Left colon (tissue), 2 donors: ENCODE measurements at regions not wholly inside any gene's neighbourhood (a gene's known extent, or its start where the extent isn't known, plus 50 kb on each side); places are given as distances from the start of the nearest gene placed in this dataset.

Source experiments
- ATAC-seq: fragments of 200-7000 bp; cut with Tn5 transposase; one replicate; pipeline ENCODE4 v1.9.1; 2020; ENCODE audit warnings: mild to moderate bottlenecking, moderate library complexity
- DNase-seq, 2 donors: peaks; one replicate each; pipeline ENCODE4 v3.0.0-alpha.2; 2020
- intact Hi-C, 2 donors: fragments of 100-400 bp; cut with DNase I in 1 of 2; cut with micrococcal nuclease in 1 of 2; formaldehyde crosslinking; loops; one replicate each; pipeline versions ENCODE4 v1.11.2 to v1.14.0; 2022; cut with DNase I, micrococcal nuclease
- donor health status: DM: no; HTN: no; CAD: no.
- donor health status: DM: yes; HTN: yes; CAD: no.

DNA sequence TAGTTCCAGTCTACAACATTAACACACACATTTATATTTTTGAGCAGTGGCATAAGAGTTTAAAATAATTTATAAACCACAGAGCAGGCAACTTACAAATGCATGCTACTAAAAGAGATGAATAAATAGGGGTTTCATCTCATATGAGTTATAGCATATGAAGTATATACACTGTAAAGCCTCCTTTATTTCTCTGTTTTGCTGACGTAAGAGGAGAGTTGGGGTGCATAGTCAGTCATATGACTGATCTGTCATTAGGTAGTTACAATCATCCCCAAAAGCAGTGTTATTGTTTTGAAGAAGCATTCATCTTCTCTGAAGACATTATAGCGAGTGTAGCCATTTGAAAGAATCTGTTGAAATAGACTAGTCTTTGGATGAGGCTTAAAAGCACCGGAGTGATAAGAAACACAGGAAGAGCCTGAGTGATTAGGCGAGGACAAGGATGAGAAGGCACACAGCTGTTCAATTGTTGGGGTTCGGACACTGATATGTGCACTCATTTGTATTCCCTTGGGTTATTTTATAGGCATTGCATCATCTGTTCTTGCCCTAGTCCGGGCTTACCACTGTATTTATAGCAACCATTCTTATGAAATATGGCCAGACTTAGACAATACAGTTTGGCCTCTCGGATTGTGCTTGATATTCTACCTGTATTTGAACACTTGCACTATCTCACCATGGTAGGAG, 325.7 kb downstream of the SAMD5 start:
- no peak for ATAC-seq
- no peak for DNase-seq
- intact Hi-C loops: no loop called here

DNA sequence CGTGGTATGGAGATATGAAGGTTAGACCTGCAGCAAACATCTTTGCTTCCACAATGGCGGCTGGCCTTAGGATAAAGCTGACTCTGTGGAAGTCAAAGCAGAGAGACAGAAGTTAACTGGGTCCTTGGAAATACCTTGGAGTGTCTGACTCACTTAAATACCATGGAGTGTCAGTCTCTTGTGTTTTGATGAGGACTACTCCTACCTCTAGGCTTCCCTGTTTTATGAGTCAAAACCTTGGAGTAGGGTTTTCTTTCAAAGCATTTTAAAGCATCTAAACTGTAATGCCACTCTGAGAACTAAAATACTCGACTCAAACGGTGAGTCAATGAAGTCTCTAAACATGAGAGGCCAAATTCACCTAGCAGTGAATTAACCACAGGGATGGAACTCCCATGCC, 329.1 kb downstream of the SAMD5 start:
- DNase-seq (no peak), ATAC-seq (no peak)
- intact Hi-C loops: no loop called here

DNA sequence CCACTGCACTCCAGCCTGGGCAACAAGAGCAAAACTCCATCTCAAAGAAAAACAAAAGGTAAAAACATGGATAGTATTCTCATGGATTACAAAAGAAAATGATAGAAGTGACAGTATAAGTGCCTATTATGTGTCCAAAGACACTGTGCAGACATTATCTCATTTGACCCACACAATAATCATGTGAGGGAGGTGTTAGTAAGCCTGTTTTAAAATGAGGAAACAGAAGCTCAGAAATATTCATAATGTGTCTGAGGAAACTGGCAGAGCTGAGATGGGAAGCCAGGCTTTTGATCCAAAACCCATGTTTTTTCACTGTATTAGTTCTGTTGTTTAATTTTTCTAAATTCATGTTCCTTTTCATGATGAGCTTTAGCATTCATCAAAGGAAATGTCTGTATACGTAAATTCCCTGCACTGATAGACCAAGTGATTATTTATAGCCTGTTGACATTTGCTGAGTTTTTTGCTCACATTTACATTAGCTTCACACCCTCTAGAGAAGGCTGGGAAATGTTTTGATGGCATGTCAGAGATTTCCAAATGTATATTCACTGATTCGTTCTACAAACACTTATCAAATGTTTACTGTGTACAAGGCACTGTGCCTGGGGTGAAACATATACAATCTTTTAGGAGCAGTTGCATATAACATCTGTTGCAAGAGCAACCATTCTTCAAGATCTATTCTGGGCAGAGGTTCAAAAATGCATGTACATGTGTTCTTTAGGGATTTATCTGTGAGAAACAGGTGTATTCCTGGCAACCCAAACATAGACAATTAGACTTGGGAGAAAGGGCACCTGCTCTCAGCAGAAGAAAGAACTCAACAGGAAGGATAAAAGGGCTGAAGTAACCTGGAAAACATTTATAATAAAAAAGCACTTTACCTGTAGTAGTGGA, 331.5 kb downstream of the SAMD5 start:
- ATAC-seq (no peak), DNase-seq (no peak)
- intact Hi-C loops: no loop called here

DNA sequence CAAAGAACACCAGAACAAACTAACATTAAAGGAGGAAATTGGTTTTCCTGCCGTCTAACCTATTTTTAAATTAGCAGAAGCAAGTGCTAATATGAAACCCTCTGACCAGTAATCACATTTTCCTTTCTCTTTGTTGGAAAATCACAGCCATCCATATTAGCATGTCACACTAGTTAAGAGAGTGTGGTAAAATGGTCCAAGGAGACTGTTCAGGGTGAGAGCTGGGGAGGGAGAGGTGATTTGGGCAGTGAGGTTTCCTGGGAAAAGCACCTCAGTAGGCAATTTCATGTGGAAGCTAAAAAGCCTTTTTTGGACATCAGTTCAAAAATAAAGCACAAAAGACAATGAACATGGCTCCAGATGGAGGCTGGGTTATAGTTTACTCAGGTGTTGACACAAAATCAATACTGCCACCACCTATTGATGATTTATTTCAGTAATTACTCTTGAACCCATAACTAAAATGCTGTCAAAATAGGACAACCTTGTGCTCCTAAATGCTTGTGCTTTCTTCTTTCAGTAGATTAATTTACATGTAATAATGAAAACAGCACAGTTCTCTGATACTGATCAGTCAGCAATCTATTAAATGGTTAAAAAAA, 333.2 kb downstream of the SAMD5 start:
- intact Hi-C loops: no loop called here

DNA sequence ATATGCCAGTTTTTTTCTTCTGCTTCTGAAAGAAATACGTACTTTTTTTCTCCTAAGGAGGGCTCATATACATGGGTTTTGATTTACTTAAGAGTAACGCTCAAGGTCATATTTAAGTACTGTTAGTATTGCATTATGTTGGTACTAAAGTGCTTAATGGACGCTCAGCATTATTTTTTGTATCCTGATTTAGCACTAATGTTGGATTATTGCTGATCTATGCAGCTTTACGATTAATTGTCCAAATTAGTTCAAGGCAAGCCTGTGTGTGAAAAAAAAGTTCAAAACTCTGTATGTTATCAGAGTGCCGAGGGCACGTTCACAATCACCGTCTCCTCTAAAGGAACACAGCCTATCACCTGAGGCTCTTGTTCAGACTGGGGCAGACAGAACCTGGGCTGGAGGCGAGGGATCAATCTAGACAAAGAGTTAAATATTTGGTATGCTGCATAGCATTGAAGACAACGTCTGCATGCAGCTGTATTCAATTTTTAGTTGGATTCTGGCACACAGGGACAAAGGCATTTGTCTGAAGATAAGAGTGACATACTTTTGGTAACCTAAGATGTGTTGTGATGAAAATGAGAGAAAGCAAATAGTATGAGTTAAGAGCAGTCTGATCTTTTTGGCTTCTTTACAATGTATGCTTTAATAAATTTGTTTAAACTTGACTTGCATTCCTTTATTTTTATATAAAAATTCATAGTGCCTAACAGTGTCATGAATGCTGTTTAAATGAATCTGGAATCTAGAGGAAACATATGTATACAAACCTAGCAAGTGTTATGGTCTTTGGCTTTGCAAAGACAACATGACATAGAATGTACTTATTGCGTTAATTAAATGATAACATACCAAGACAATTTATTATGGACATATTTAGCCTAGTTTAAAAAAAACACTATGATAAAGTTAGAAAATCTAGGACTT, 341.2 kb downstream of the SAMD5 start:
- no peak for ATAC-seq
- DNase-seq: no peak
- intact Hi-C loops: no loop called here

More for the DNA sequence above, 333.2 kb downstream of the SAMD5 start:
- ATAC-seq: no peak
- no peak for DNase-seq

DNA sequence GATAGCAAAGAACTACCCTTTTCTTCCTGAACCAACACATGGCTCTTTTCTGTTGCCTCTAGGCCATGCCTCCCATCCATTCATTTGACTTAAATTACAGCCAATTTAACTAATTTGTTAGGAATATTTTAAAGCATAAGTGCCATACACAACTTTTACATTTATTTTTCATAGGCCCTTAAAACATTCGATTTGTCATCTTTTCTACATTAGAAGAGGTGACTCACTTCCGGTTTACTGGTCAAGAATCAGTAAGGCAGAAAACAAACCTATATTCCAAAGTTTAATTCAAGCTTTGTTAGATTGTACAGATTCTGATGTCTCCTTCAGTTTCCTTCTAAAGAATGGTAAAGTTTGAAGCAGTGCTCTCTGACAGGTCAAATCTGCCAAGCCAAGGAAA, 344.3 kb downstream of the SAMD5 start:
- DNase-seq (no peak), ATAC-seq (no peak)
- intact Hi-C loops: no loop called here

DNA sequence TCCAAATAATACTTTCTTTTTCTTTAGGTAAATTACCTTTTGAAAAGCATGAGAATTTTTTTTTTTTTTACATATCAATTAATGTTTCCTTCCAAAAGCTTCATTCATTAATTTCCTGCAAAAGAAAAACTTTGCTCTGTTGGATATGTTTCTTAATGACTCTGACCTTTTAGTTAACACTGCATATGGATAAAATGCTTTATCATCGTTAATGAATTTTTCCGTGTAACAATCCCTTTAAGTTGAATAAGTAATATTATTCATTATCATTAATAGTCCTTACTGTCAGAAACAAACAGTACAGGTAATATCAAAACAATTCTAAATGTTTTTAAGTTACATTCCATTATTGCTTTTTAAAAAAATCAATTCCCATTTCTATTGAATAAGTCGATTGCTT, 345.1 kb downstream of the SAMD5 start:
- DNase-seq: no peak
- intact Hi-C loops: no loop called here
- ATAC-seq: no peak

DNA sequence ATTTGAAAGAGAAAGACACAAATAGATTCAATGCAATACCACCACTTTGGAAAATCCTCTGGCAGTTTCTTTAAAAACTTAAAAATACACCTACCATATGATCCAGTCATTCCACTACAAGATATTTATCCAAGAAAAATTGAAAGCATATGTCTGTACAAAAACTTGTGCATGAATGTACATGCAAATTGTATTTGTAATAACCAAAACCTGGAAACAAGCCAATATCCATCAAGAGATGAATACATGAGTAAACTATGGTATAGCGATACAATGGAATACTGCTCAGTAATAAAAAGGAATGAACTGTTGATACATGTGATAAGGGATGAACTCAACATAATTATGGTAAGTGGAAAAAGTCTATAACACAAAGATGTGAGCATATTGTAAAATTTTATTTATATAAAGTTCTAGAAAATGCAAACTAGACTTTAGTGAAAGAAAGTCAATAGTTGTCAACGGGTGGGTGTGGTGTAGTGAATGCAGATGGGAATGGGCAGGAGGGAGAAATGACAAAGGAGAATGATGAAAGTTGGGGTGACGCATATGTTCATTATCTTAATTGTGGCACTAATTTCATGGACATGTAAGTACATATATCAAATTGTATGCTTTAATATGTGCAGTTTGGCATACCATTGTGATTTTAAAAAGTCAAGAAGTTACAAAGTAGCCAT, 347.5 kb downstream of the SAMD5 start:
- ATAC-seq (peak; percentile 31), DNase-seq (no peak)
- intact Hi-C loops: no loop called here

DNA sequence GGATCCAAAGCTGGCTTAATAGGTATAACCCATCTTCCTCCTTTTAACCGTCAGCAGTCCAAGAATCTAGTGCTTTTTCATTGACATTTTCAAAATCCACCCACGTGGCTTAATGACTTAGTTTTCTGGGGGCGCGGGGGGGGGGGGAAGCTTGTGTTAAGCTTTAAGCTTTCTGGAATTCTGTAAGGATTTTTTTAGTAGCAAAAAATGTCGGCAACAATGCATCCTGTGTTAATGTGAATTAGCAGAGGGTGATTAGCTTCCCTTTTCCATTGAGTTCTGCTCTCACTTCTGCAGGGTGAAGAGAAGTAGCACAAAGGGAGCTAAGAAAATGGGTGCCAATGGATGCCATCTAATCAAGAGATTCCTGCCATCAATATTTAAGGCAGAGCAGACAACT, 348.2 kb downstream of the SAMD5 start:
- intact Hi-C loops: no loop called here
- no peak for ATAC-seq

DNA sequence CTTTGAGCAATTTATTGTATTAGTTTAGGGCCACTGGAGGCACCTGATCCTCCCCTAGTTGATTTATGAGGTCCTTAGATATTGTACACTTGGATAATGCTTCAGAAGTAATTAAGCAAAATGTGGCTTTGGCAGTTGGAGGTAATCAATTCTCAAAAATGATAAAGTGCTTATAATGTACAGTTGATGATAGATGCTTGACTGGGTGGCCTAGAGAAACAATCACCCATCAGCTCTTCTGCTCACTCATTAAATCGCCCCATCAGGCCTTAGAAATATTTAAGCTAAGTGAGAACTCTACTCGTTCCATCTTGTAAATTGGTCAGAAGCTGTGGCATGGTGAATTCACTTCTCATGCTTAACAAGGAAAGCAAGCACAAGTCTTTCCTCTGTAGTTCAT, 349.9 kb downstream of the SAMD5 start:
- ATAC-seq (no peak), DNase-seq (no peak)
- intact Hi-C loops: no loop called here

More for the DNA sequence above, 348.2 kb downstream of the SAMD5 start:
- no peak for DNase-seq

DNA sequence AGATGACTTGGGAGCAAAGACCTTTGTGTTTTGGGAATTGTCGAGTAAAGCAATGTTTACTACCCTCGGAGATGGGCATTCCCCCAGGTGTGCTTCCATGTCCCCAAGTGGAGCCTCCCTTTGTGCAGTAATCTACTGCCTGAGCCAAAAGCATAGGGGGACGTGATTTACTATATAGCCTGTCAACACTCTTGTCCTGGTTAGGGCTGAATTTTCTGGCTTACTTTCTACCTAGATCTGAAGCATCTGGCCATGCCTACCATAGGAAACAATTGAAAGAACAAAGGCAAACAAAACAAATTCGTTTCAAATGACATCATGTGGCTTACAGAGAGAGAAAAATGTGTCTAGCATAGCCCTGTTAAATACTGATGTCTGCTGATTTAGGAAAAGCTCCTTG, 350.6 kb downstream of the SAMD5 start:
- no peak for ATAC-seq
- intact Hi-C loops: no loop called here
- no peak for DNase-seq

DNA sequence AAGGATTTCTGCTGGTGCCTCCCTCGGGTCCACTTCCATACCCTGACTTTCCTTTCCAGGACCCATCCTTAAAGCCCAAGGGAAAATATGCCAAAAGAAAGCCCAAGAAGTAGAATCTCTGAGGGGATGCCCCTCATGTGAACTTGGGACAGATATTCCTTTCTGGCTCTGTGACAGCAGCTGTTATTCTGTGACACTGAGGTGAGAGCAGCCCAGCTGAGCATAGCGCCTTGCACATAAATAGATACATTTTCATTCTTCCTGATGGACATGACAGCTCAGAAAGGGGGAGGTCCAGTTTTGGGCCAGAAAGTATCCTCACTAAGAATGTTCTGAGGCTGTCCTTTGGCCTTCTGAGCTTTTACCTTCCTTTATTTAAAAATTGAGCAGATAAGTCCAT, 353.2 kb downstream of the SAMD5 start:
- intact Hi-C loops: no loop called here
- no peak for DNase-seq
- ATAC-seq: no peak

DNA sequence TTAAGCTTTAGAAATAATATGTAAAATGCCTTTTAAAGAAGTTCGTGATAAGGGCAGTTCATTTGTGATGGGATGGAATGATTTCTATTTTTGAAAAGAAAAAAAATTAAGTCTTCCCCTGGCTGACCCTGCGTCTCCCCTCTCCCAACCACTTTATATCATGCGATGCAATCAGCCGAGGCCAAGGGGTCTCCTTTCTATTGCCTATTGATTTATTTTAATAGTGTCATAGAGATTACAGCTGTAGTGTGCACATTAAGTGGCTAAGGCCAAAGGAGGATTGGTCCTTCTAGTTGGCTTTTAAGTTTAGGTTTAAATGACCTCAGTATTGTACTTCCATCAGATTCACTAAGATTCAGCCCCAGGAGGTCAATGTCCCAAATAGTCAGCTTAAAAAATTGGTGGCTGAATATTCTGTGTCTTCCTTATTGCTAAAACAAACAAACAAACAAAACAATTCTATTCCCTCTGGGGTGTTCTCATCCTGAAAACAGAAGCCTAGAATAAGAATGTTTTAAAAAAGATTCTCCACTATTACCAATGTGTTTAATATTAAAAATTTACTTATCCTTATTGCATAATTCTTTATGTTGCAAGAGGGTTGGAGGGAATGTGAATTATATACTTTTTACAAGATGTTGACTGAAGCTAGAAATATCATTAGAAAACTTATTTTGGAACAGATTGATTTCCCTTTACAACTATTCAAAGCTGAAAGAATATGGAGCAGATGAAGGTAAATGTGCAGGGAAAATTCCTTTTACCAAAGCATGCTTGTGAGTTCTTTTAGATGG, 359.1 kb downstream of the SAMD5 start:
- DNase-seq: no peak
- intact Hi-C loops: no loop called here
- ATAC-seq: no peak

DNA sequence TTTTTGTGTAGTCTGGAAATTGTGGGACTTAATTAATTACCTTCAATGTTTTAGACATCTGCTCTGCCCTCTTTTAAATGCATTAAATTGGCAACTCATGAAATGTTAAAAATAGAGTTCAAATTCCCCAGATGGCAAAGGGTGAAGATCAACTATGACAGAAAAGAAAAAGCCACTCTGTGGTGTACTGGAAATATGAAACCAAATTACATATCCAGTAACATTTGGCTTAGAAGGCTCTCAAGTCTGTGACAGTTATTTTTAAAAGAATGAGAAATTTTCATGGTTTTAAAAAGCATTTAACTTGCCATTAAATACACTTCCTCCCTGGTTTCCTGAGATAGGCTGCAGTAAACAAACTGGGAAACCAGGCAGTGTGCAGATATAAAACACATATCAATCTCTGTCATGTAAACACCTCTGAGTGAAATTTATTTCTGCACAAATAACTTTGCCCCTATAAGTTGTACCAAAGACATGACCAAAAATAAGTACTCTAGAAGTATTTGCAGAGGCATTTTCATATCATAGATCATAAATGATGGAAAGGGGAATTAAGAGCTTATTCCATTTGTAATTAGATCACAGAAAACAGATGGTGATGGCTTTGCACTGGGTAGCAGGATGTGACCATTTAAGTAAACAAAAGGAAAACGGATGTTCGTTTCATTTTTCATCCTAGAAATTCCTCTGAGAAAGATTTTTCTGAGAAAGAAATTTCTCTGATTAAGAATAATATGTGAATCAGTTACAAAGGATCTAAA, 360.1 kb downstream of the SAMD5 start:
- ATAC-seq (no peak), DNase-seq (no peak)
- intact Hi-C loops: no loop called here

DNA sequence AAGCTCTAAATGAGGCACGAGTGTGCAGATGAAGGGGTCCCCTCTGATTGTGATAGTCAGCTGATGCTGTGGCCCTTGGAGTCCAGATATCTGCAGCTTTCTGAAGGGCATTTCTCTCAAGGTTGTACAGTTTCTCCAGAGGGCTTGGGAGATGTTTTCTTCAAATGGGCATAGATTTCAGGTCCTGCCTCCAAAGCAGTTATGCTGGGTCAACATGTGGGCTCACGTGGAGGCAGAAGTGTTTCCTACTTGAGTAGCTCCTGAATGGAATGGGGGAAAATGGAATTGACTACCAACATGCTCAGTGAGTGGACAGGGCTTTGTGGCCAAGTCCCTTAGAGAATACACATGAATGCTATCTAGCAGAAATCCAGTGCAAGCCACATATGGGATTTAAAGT, 360.7 kb downstream of the SAMD5 start:
- no peak for DNase-seq
- intact Hi-C loops: no loop called here
- ATAC-seq: no peak

DNA sequence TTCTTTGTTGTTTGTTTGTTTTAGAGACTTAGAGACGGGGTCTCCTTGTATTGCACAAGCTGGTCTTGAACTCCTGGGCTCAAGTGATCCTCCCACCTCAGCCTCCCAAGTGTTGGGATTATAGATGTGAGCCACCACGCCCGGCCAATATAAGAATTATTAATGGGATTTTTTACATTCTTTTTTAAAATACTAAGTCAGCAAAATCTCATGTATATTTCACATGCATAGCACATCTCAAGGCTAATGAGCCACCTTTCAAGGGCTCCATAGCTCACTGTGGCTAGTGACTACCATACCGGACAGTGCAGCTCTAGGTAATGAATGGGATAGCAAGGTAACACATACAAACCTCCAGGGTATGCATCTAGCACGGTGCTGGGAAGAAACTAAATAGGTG, 361.4 kb downstream of the SAMD5 start:
- intact Hi-C loops: no loop called here
- DNase-seq (no peak), ATAC-seq (no peak)

DNA sequence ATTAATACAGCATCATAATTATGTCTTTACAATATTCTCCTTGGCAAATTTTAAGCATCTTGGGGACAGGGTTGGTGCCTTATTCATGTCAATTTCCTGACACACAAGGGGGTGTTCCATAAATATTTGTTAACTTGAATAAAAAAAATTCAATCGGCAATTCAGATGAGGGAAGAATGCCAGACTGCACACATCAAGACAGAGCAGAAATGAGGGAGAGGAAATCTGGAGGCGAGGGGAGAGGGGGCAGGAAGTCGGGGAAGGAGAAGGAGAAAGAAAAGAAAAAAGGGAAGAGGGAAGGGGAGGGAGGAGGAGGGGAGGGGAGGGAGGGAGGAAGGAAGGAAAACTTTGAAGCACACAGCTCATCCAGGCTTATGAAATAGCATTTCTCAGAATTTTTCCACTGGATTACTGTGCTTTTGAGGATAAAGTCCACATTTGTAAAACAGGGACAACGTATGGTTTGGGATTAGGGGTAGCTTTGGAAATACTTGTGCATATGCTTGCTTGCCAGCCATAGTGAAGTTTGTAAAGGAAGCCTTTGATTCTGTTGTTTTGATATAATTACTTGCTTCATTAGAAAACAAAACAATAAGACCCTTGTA, 362.1 kb downstream of the SAMD5 start:
- intact Hi-C loops: no loop called here
- no peak for ATAC-seq

More for the DNA sequence above, 362.1 kb downstream of the SAMD5 start:
- no peak for DNase-seq
